ENCODE measurements at regions not wholly inside any gene's neighbourhood (a gene's known extent, or its start where the extent isn't known, plus 50 kb on each side); places are given as distances from the start of the nearest gene placed in this dataset.

DNA sequence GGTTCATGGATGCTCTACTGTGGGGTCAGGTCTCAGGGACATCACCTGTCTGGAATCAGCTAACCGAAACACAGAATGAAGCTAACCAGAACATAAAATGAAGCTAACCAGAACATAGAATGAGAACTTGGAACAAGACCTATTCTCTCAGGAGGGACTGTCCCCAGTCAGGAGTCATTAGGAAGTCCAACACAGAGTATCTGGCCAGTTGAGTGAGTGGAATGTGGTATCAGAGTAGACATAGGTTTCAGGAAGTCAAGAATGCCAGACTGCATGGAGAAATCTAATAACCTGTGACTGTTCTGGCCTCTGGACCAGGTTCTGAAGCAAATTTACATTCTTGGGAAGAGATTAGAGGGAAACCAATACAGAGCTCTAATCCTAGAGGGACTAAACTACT is 609.6 kb downstream of the PRELID2 start:
- no peak for DNase-seq (ENCODE audit: low read depth)
- H3K4me3 ChIP-seq (ENCODE audit: low read length): no peak overlapping the region
- TF ChIP-seq, protein P1, sequence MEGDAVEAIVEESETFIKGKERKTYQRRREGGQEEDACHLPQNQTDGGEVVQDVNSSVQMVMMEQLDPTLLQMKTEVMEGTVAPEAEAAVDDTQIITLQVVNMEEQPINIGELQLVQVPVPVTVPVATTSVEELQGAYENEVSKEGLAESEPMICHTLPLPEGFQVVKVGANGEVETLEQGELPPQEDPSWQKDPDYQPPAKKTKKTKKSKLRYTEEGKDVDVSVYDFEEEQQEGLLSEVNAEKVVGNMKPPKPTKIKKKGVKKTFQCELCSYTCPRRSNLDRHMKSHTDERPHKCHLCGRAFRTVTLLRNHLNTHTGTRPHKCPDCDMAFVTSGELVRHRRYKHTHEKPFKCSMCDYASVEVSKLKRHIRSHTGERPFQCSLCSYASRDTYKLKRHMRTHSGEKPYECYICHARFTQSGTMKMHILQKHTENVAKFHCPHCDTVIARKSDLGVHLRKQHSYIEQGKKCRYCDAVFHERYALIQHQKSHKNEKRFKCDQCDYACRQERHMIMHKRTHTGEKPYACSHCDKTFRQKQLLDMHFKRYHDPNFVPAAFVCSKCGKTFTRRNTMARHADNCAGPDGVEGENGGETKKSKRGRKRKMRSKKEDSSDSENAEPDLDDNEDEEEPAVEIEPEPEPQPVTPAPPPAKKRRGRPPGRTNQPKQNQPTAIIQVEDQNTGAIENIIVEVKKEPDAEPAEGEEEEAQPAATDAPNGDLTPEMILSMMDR (conservative IDR thresholded peaks at IDR 0.05; ENCODE audit: low read length): no peak

DNA sequence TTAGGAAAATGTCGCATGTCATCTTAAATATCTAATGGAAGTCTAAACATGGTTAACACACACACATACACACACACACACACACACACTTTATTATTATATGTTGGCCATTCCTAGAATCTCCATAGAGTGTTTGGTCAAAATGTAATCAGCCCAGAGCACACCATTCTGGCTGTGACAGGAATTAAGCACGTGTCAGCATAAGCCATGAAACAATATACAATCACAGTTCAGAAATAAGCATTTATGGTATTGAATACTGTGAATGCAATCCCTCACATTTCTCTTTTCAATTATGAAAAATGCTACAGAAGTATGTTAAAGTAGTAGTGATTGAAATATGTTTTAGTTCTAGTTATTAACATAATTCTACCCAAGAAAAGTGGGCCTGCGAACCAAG is 611.6 kb downstream of the PRELID2 start:
- no peak for DNase-seq (ENCODE audit: low read depth)
- no peak overlapping the region for H3K4me3 ChIP-seq (ENCODE audit: low read length)
- TF ChIP-seq, protein P1 (conservative IDR thresholded peaks at IDR 0.05; ENCODE audit: low read length): no peak

DNA sequence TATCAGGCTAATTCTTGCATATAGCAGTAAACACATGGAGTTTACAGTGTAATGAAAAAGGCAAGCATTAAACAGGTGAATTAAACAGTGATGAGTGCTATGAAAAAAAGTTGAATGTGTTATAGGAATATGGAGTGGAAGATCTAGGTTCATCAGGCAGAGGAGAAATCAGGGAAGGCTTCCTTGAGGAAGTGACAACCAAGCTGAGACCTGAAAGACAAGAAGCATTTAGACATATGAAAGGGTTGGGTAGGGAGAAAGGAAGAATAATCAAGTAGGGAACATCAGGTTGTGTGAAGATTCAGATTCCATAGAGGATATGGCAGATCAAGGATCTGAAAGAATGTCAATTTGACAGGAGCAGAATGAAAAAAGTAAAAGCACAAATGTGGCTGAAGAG is 612.5 kb downstream of the PRELID2 start:
- DNase-seq (ENCODE audit: low read depth): no peak
- H3K4me3 ChIP-seq (ENCODE audit: low read length): no peak overlapping the region
- TF ChIP-seq, protein P1 (conservative IDR thresholded peaks at IDR 0.05; ENCODE audit: low read length): no peak

DNA sequence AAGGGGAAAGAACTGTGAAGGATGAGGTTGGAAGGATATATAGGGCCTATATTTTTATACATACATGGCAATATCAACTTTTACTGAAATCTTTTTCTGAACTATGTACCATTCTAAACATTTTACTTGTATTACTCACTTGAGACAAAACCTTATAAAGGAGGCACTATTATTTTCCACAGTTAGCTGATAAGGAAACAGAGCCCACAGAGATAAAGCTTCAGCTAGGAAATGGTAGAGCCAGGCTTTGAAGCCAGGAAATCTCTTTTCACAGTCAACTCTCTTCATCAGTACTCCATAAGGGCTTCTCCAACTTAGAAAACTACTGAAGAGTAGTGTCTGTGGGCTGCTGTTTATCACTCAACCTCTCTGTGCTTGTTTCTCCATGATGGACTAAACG is 613.7 kb downstream of the PRELID2 start:
- H3K4me3 ChIP-seq (ENCODE audit: low read length): no peak overlapping the region
- TF ChIP-seq, protein P1 (conservative IDR thresholded peaks at IDR 0.05; ENCODE audit: low read length): no peak
- DNase-seq (ENCODE audit: low read depth): no peak

DNA sequence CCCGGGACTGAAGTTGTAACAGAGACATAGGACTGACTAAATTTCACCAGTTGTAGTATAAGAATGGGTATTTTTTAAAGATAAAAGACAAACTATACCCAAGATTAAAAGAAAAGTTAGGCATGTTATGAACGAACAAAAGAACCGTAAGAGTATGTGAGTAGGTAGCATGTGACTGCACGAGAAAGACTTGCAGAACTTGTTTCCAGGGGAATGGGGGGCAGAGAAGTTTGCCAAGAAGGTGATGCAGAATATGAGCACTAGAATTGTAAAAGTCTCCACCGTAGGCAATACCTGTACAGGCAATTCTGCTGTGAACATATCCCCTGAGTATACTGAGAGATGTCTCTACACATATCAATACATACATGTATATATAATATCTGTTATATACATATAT is 614.7 kb downstream of the PRELID2 start:
- TF ChIP-seq, protein P1 (conservative IDR thresholded peaks at IDR 0.05; ENCODE audit: low read length): no peak
- H3K4me3 ChIP-seq (ENCODE audit: low read length): no peak overlapping the region
- DNase-seq (ENCODE audit: low read depth): no peak

DNA sequence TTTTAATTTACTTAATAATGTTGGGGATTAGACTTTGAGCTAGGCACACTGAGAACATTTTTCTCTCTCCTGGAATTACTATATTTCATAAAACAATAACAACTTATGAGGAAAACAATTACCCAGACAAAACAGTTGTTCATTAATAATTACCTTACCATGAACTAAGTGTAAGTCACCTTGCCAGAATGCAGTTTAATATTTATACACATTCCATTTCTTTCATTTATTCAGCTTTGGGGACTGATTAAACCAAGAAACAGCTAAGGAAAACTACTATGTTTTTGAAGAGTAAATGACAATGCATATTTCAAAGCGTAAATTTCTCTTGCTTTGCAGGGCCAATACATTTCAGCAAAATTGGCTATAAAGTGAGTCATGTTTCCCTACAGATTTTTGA is 616.2 kb downstream of the PRELID2 start:
- H3K4me3 ChIP-seq (ENCODE audit: low read length): no peak overlapping the region
- DNase-seq (ENCODE audit: low read depth): no peak
- TF ChIP-seq, protein P1 (conservative IDR thresholded peaks at IDR 0.05; ENCODE audit: low read length): no peak

DNA sequence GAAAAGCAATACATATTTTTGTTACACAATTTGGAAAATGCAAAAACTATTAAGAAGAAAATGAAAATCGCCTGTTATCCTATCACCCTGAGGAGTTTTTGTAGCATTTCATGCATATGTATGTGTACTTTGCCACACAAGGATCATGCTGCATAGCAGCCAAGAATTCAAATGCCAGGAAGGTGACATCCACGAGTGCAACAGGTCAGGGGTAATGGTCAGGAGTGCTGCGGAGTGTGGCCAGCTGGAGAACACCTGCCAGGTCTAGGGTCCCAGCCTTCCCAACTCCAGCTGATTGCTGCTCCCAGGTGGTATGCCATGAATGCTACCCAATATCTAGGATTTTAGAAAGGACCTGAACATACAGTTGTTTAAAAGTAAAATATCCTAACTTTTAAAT is 617.1 kb downstream of the PRELID2 start:
- TF ChIP-seq, protein P1 (conservative IDR thresholded peaks at IDR 0.05; ENCODE audit: low read length): no peak
- H3K4me3 ChIP-seq (ENCODE audit: low read length): no peak overlapping the region
- no peak for DNase-seq (ENCODE audit: low read depth)

Measured in AG10803 (cell line).